Colonic mucosa (tissue), 4 donors: ENCODE measurements at regions not wholly inside any gene's neighbourhood (a gene's known extent, or its start where the extent isn't known, plus 50 kb on each side); places are given as distances from the start of the nearest gene placed in this dataset.

ENCODE experiments used
- DNase-seq: peaks from one replicate; pipeline ENCODE4 v3.0.0-alpha.2; 2020
- H3K27ac ChIP-seq: fragments of 200-600 bp; one replicate; pipeline ENCODE4 v1.8.0; 2021
- H3K27me3 ChIP-seq: fragments of 200-600 bp; one replicate; pipeline ENCODE4 v1.8.0; 2021
- H3K36me3 ChIP-seq: fragments of 200-600 bp; one replicate; pipeline ENCODE4 v1.8.0; 2021
- H3K4me1 ChIP-seq: fragments of 200-600 bp; one replicate; pipeline ENCODE4 v1.8.0; 2021; ENCODE audit warnings: mild to moderate bottlenecking
- H3K4me3 ChIP-seq: fragments of 200-600 bp; one replicate; pipeline ENCODE4 v1.8.0; 2021
- H3K9ac ChIP-seq, 2 donors: one replicate each; pipeline ENCODE4 v1.7.0; 2013; ENCODE audit warnings: control low read depth in 2 of 2, low read depth in 2 of 2, low read length in 2 of 2
- H3K9me3 ChIP-seq: fragments of 200-600 bp; one replicate; pipeline ENCODE4 v1.8.0; 2021
- intact Hi-C: fragments of 100-400 bp; cut with DNase I; formaldehyde crosslinking; loops from one replicate; pipeline ENCODE4 v1.14.1; 2022
- TF ChIP-seq, protein P1 (sequence below): fragments of 200-600 bp; IDR thresholded peaks from one replicate; pipeline ENCODE4 v1.8.0; 2022; ENCODE audit warnings: antibody characterized with exemption, mild to moderate bottlenecking
- donor health status: healthy.
- donor health status: DM: no; HTN: no; CAD: no.
- donor health status: DM: no; HTN: no; CAD: no.

DNA sequence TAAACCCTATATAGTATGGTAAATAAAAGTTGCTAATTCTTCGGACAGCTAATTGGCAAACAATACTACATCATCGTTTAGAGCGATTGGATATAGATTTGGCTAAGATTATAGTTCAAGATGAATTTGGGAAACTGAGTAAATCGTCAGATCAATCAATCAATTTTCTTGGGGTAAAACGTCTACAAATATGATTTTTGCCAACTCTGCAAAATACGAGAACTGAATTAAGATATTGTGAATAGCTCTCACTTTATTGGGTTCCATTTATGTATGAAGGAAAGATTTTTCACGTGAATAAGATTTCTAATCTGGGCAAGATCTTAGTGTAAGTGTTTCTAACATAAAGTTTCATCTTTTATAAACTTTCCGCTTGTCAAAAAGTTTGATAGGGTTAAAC is 132.9 kb upstream of the AGR3 start:
- no peak overlapping the region for H3K27ac ChIP-seq
- H3K4me3 ChIP-seq = no peak overlapping the region
- TF ChIP-seq, protein P1, sequence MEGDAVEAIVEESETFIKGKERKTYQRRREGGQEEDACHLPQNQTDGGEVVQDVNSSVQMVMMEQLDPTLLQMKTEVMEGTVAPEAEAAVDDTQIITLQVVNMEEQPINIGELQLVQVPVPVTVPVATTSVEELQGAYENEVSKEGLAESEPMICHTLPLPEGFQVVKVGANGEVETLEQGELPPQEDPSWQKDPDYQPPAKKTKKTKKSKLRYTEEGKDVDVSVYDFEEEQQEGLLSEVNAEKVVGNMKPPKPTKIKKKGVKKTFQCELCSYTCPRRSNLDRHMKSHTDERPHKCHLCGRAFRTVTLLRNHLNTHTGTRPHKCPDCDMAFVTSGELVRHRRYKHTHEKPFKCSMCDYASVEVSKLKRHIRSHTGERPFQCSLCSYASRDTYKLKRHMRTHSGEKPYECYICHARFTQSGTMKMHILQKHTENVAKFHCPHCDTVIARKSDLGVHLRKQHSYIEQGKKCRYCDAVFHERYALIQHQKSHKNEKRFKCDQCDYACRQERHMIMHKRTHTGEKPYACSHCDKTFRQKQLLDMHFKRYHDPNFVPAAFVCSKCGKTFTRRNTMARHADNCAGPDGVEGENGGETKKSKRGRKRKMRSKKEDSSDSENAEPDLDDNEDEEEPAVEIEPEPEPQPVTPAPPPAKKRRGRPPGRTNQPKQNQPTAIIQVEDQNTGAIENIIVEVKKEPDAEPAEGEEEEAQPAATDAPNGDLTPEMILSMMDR = no peak
- intact Hi-C loops = no loop called here
- no peaks in the 10 kb centered on the region for H3K36me3 ChIP-seq
- H3K27me3 ChIP-seq = no peaks in the 10 kb centered on the region
- no peaks in the 10 kb centered on the region for H3K9me3 ChIP-seq
- DNase-seq = no peak
- no peak overlapping the region for H3K9ac ChIP-seq
- H3K4me1 ChIP-seq = no peaks in the 10 kb centered on the region

DNA sequence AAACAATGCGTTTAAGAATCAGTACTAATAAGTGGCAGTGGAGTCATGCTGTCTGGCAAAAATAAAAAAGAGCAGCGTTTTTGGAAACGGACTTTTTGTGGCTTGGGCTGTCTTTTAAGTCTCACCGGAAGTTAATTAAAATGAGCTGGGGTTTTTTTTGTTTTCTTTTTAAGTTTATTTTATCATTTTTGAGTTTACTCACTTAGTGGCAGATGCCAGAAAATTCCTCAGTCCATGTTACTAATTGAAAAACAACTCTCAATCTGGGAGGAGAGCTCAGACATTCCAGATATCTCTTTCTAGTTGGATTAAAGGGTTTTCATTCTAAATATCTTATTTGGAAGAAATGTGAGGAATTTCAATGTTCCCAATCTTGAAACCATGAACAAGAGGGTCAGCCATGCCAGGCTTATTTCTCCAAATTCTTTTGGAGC is 133.8 kb upstream of the AGR3 start:
- H3K27ac ChIP-seq = no peak overlapping the region
- no peaks in the 10 kb centered on the region for H3K9me3 ChIP-seq
- no peaks in the 10 kb centered on the region for H3K27me3 ChIP-seq
- no peak for DNase-seq
- H3K36me3 ChIP-seq = no peaks in the 10 kb centered on the region
- no peak overlapping the region for H3K9ac ChIP-seq
- peaks cover 3% of the 10 kb centered on the region for H3K4me1 ChIP-seq
- no peak overlapping the region for H3K4me3 ChIP-seq
- TF ChIP-seq, protein P1 = no peak
- intact Hi-C loops = no loop called here

DNA sequence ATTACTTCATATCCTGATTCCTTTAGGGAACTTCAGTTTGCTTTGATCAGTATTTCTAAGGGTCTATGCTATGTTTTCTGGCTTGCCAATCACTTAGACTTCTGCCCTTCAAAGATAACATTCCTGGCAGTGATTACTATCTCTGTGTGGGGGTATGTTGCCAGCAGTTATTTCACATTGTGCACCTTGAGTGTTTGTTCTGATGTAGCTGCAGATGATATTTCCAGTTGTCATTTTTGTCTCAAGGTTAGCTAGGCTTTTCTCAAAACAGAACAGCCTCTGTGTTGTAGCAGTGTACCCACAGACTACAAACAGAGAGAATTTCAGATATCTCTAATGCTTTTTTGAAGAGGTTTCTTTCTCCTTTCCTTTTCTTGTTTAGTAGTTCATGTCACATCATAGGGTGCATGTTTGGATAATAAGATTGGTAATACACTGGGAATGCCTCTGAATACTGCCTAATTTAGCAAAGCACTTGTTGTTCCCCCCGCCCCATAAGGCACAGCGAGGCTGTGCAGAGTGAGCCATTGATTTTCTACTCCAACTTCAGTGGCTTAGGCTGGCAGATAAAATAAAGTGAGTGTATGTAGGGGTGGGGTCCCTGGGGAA is 134.7 kb upstream of the AGR3 start:
- H3K36me3 ChIP-seq = no peaks in the 10 kb centered on the region
- no peaks in the 10 kb centered on the region for H3K9me3 ChIP-seq
- H3K4me1 ChIP-seq = peaks cover 5% of the 10 kb centered on the region
- intact Hi-C loops = no loop called here
- TF ChIP-seq, protein P1 = no peak
- no peak overlapping the region for H3K9ac ChIP-seq
- no peak overlapping the region for H3K4me3 ChIP-seq
- no peak overlapping the region for H3K27ac ChIP-seq
- no peak for DNase-seq
- H3K27me3 ChIP-seq = no peaks in the 10 kb centered on the region

DNA sequence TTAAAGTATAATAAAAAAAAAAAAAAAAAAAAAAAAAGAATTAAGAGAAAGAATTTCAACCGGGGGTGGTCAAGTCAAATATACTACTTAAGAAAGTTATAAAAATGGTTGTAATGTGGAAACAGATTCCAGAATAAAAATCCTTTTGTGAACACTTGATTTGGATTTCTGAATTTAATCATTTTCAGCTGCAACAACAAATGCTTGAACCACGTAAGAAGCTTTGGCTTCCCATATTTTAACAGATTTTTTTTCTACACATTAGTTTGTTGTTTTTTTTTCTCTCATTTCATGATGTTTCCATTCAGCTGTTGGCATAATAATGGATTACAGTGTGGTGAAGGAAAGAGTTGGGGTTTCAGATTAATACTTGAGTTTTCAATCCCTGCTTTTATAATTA is 137.3 kb upstream of the AGR3 start:
- intact Hi-C loops = no loop called here
- DNase-seq = no peak
- Histone ChIP-seq H3K36me3 (no peaks in the 10 kb centered on the region), H3K27me3 (no peaks in the 10 kb centered on the region), H3K4me3 (no peak overlapping the region), H3K27ac (no peak overlapping the region), H3K9me3 (no peaks in the 10 kb centered on the region), H3K4me1 (peaks cover 5% of the 10 kb centered on the region), H3K9ac (no peak overlapping the region)
- TF ChIP-seq, protein P1 = no peak

DNA sequence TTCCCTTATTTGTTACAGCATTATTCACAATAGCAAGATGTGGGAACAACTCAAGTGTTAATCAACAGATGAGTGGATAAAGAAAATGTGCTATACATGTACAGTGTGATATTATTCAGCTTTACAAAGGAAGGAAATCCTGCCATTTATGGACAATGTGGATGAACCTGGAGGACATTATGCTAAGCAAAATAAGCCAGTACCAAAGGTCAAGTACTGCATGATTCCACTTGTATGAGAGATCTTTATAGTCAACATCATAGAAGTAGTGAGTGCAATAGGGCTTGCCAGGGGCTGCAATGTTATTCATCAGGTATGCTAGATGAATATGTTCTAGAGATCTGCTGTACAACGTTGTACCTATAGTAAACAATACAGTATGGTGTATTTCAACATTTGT is 138.5 kb upstream of the AGR3 start:
- H3K4me1 ChIP-seq = peaks cover 5% of the 10 kb centered on the region
- no peaks in the 10 kb centered on the region for H3K27me3 ChIP-seq
- TF ChIP-seq, protein P1 = no peak
- intact Hi-C loops = no loop called here
- no peaks in the 10 kb centered on the region for H3K36me3 ChIP-seq
- H3K9me3 ChIP-seq = no peaks in the 10 kb centered on the region
- DNase-seq = no peak
- no peak overlapping the region for H3K9ac ChIP-seq
- no peak overlapping the region for H3K27ac ChIP-seq
- no peak overlapping the region for H3K4me3 ChIP-seq
